ENCODE measurements at regions not wholly inside any gene's neighbourhood (a gene's known extent, or its start where the extent isn't known, plus 50 kb on each side); places are given as distances from the start of the nearest gene placed in this dataset.

- no peak overlapping the region for H3K4me2 ChIP-seq (ENCODE audit: insufficient read depth, low read length)
- WGBS (ENCODE audit: insufficient coverage, low coverage, missing lambda C conversion rate) = 1% methylated on average over 4 of the region's 4 CpGs
- TF ChIP-seq FIP1L1 (IDR thresholded peaks at IDR 0.05; ENCODE audit: low read depth, low read length, poor library complexity, severe bottlenecking) = no peak
- TF ChIP-seq, protein P1, sequence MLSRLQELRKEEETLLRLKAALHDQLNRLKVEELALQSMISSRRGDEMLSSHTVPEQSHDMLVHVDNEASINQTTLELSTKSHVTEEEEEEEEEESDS (CRISPR knock-in tag; IDR thresholded peaks at IDR 0.05) = no peak
- no peak for TF ChIP-seq NFIX (CRISPR knock-in tag; IDR thresholded peaks at IDR 0.05; ENCODE audit: low read depth)
- TF ChIP-seq ZNF41 (CRISPR knock-in tag; conservative IDR thresholded peaks at IDR 0.05) = no peak
- TF ChIP-seq GATAD2A (IDR thresholded peaks at IDR 0.05) = no peak
- TF ChIP-seq HDAC8 (tag; IDR thresholded peaks at IDR 0.05) = no peak
- TF ChIP-seq ZNF274 (IDR thresholded peaks at IDR 0.05; ENCODE audit: borderline replicate concordance, low read depth, low read length) = no peak
- TF ChIP-seq, protein P2, sequence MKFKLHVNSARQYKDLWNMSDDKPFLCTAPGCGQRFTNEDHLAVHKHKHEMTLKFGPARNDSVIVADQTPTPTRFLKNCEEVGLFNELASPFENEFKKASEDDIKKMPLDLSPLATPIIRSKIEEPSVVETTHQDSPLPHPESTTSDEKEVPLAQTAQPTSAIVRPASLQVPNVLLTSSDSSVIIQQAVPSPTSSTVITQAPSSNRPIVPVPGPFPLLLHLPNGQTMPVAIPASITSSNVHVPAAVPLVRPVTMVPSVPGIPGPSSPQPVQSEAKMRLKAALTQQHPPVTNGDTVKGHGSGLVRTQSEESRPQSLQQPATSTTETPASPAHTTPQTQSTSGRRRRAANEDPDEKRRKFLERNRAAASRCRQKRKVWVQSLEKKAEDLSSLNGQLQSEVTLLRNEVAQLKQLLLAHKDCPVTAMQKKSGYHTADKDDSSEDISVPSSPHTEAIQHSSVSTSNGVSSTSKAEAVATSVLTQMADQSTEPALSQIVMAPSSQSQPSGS (CRISPR knock-in tag; IDR thresholded peaks at IDR 0.05) = no peak
- no peak for TF ChIP-seq HDAC2 (IDR thresholded peaks at IDR 0.05)
- no peak for TF ChIP-seq ZNF347 (CRISPR knock-in tag; IDR thresholded peaks at IDR 0.05; ENCODE audit: low read depth)
- TF ChIP-seq FOXP4 (CRISPR knock-in tag; IDR thresholded peaks at IDR 0.05; ENCODE audit: borderline replicate concordance) = no peak
- TF ChIP-seq SOX6 (IDR thresholded peaks at IDR 0.05) = no peak
- TF ChIP-seq ELF4 (CRISPR knock-in tag; IDR thresholded peaks at IDR 0.05) = no peak
- TF ChIP-seq, protein P3, sequence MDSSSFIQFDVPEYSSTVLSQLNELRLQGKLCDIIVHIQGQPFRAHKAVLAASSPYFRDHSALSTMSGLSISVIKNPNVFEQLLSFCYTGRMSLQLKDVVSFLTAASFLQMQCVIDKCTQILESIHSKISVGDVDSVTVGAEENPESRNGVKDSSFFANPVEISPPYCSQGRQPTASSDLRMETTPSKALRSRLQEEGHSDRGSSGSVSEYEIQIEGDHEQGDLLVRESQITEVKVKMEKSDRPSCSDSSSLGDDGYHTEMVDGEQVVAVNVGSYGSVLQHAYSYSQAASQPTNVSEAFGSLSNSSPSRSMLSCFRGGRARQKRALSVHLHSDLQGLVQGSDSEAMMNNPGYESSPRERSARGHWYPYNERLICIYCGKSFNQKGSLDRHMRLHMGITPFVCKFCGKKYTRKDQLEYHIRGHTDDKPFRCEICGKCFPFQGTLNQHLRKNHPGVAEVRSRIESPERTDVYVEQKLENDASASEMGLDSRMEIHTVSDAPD (CRISPR knock-in tag; IDR thresholded peaks at IDR 0.05) = no peak
- no peak for TF ChIP-seq NR2C1 (IDR thresholded peaks at IDR 0.05)
- TF ChIP-seq NR2C1 (tag; IDR thresholded peaks at IDR 0.05) = no peak
- DNase-seq (ENCODE audit: extremely low read depth in 1 of 4, low spot score in 3 of 4) (no peak), FAIRE-seq (no peak), ATAC-seq (no peak)
- H3K79me2 ChIP-seq (ENCODE audit: control insufficient read depth, insufficient read depth, low read length) = no peaks in the 10 kb centered on the region
- ChIA-PET CTCF (ENCODE audit: low intra/inter-chr PET ratio) (no interaction called here), POLR2A (interaction anchor here (0.8 kb wide), 1 partner anchor 11 kb away, joined by 3 read pairs; no protein-coding TSS in a partner anchor)
- no peaks in the 10 kb centered on the region for H3K9me1 ChIP-seq (ENCODE audit: control insufficient read depth, insufficient read depth, low read length)
- H3K9me3 ChIP-seq (replicated peaks; ENCODE audit: control insufficient read depth, insufficient read depth, low read depth, low read length) = no peaks in the 10 kb centered on the region
- H2AFZ ChIP-seq (ENCODE audit: low read depth, low read length) = no peak overlapping the region
- no peaks in the 10 kb centered on the region for H3K4me1 ChIP-seq (replicated peaks in 1 of 2; ENCODE audit: control insufficient read depth in 2 of 2, insufficient read depth in 2 of 2, low read length in 2 of 2)
- in situ Hi-C loops (cut with MboI) (no loop called here), intact Hi-C loops (cut with micrococcal nuclease) (no loop called here)
- no peaks in the 10 kb centered on the region; a peak in 1 of 5 replicates for H3K27me3 ChIP-seq (ENCODE audit: control insufficient read depth in 2 of 2, insufficient read depth in 2 of 2, low read length in 2 of 2)
- no TSS peak for BruUV-seq (replicated peaks)
- no peak overlapping the region for H3K9ac ChIP-seq (ENCODE audit: insufficient read depth in 1 of 2, low read depth in 2 of 2, low read length in 2 of 2)
- no peak overlapping the region for H3K4me3 ChIP-seq
- no peaks in the 10 kb centered on the region for H4K20me1 ChIP-seq (replicated peaks; ENCODE audit: control insufficient read depth, insufficient read depth, low read length)
- H3K27ac ChIP-seq (ENCODE audit: extremely low read depth, low read depth, low read length) = no peak overlapping the region
- no peaks in the 10 kb centered on the region for H3K36me3 ChIP-seq (ENCODE audit: control insufficient read depth, insufficient read depth, low read length)
Measured at GRCh38 chr6:16932920-16933319, 168.9 kb upstream of the STMND1 start.

Data from K562 (cell line).